Smooth muscle cell (in vitro differentiated cells): ENCODE measurements at regions not wholly inside any gene's neighbourhood (a gene's known extent, or its start where the extent isn't known, plus 50 kb on each side); places are given as distances from the start of the nearest gene placed in this dataset.

Experiments used
- DNase-seq: peaks from one replicate; lab custom pipeline; 2025; ENCODE audit not compliant: unreplicated experiment; lab: John Stamatoyannopoulos, UW
- H2AFZ ChIP-seq: fragments of 200-600 bp; sonication (generic); 2 replicates; pipeline ENCODE4 v1.6.0; 2016; ENCODE audit warnings: antibody characterized with exemption, low read depth, mild to moderate bottlenecking
- H3F3A ChIP-seq: fragments of 200-600 bp; sonication (generic); 2 replicates; pipeline ENCODE4 v1.6.0; 2017; ENCODE audit warnings: antibody characterized with exemption, low read depth
- H3K27ac ChIP-seq: fragments of 200-600 bp; sonication (generic); 2 replicates; pipeline ENCODE4 v1.5.1; 2016; ENCODE audit warnings: low read depth, mild to moderate bottlenecking
- H3K27me3 ChIP-seq: fragments of 200-600 bp; sonication (generic); 2 replicates; pipeline ENCODE4 v1.6.1; 2016; ENCODE audit warnings: low read depth, mild to moderate bottlenecking
- H3K36me3 ChIP-seq: fragments of 200-600 bp; sonication (generic); 2 replicates; pipeline ENCODE4 v1.5.1; 2016; ENCODE audit warnings: low read depth
- H3K4me1 ChIP-seq: fragments of 200-600 bp; sonication (generic); 2 replicates; pipeline ENCODE4 v1.5.1; 2016; ENCODE audit warnings: low read depth
- H3K4me2 ChIP-seq: fragments of 200-600 bp; sonication (generic); 2 replicates; pipeline ENCODE4 v1.6.0; 2016; ENCODE audit warnings: mild to moderate bottlenecking
- H3K4me3 ChIP-seq: fragments of 200-600 bp; sonication (generic); 2 replicates; pipeline ENCODE4 v1.5.1; 2016; ENCODE audit warnings: mild to moderate bottlenecking
- H3K79me2 ChIP-seq: fragments of 200-600 bp; sonication (generic); 2 replicates; pipeline ENCODE4 v1.6.0; 2016; ENCODE audit warnings: low read depth, mild to moderate bottlenecking
- H3K9ac ChIP-seq: fragments of 200-600 bp; sonication (generic); 2 replicates; pipeline ENCODE4 v1.6.0; 2016; ENCODE audit warnings: low read depth
- H3K9me3 ChIP-seq: fragments of 200-600 bp; sonication (generic); replicated peaks from 2 replicates; pipeline ENCODE4 v1.5.1; 2016; ENCODE audit warnings: low read depth
- H4K20me1 ChIP-seq: fragments of 200-600 bp; sonication (generic); 2 replicates; pipeline ENCODE4 v1.6.0; 2016; ENCODE audit warnings: low read depth
- WGBS: methylation state at CpG from one replicate; pipeline ENCODE4 v1.1.7; 2016; ENCODE audit warnings: low lambda C conversion rate; 5-methylcytosine and 5-hydroxymethylcytosine counted together
- TF ChIP-seq, protein P1 (sequence below): fragments of 200-600 bp; sonication (generic); IDR thresholded peaks from 2 replicates; pipeline ENCODE4 v1.5.1; 2017; ENCODE audit warnings: borderline replicate concordance, mild to moderate bottlenecking, antibody characterized with exemption; ENCODE audit not compliant: insufficient read depth, poor library complexity, severe bottlenecking

DNA sequence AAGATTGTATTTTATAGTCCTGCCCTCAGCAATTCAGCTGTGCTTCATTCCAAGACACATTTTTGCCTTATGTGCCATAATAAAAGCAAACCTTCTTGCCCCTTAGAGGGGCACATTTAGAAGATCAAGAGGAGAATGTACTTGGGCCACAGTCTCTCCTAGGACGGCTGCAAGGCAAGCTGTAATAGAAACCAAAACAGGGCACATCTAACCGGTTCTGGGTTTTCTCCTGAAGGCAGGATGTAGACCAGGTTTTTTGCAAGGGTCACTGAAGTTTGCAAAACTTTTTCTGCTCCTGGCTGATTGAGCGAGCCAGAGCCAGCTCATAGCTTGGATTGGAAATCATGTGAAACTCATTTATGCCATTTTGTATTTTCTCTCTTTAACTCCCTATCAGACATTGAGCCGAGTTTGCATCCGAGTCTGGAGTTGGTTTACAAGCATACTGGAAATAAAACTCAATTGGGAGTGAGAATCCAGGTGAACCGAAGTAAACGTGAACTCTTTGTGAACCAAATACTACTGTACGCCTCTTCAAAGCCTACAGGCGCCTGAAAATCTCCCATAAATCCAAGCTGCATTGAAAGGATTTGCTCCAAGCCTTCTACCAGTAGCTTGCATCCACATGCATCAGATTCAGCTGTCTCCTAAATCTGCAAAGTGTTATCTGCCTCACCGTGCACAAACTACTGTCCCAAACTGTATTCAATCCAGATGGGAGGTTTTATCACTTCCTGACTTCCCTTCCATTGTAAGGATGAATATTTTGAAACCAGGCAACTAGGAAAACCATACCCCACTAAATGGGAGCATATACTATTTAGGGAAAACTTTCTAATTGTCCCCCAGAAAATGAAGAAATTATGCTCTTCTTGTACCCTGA is 60.9 kb upstream of the TSC22D2 start:
- Histone ChIP-seq H3K4me2 (peak overlapping the region; percentile 73), H3K36me3 (no peaks in the 10 kb centered on the region), H3F3A (peaks cover 13% of the 10 kb centered on the region), H2AFZ (peak overlapping the region; percentile 74), H3K27me3 (no peaks in the 10 kb centered on the region), H3K79me2 (no peaks in the 10 kb centered on the region), H3K4me1 (peaks cover 31% of the 10 kb centered on the region), H3K9ac (peak overlapping the region; percentile 43), H3K4me3 (no peak overlapping the region), H4K20me1 (no peaks in the 10 kb centered on the region), H3K27ac (peak overlapping the region; percentile 98), H3K9me3 (no peaks in the 10 kb centered on the region)
- TF ChIP-seq, protein P1, sequence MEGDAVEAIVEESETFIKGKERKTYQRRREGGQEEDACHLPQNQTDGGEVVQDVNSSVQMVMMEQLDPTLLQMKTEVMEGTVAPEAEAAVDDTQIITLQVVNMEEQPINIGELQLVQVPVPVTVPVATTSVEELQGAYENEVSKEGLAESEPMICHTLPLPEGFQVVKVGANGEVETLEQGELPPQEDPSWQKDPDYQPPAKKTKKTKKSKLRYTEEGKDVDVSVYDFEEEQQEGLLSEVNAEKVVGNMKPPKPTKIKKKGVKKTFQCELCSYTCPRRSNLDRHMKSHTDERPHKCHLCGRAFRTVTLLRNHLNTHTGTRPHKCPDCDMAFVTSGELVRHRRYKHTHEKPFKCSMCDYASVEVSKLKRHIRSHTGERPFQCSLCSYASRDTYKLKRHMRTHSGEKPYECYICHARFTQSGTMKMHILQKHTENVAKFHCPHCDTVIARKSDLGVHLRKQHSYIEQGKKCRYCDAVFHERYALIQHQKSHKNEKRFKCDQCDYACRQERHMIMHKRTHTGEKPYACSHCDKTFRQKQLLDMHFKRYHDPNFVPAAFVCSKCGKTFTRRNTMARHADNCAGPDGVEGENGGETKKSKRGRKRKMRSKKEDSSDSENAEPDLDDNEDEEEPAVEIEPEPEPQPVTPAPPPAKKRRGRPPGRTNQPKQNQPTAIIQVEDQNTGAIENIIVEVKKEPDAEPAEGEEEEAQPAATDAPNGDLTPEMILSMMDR = no peak
- WGBS = 34% methylated on average over 10 of the region's 10 CpGs
- no peak for DNase-seq

DNA sequence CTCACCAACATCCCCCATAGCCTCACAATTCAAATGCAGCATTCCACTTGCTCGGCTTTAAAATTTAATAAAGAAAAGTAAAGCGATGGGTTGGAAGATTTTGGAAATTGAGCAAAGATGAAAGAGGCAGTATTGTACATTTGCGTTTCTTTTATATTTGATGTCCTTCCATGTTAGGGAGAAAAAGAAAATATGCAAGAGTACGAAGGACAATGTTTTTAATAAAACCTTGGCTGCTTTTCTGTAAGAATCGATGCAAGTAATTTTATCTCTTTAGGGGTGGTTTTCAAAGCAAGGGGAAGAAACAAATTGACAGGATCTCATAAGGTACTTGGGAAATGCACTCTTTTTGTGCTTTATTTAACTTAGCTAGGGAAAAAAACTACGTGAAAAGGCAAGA is 61.8 kb upstream of the TSC22D2 start:
- Histone ChIP-seq H3K79me2 (no peaks in the 10 kb centered on the region), H3K9me3 (no peaks in the 10 kb centered on the region), H3K4me2 (peak overlapping the region; percentile 73), H3K9ac (no peak overlapping the region), H3K27me3 (no peaks in the 10 kb centered on the region), H2AFZ (peak overlapping the region; percentile 74), H3F3A (peaks cover 13% of the 10 kb centered on the region), H3K27ac (peak overlapping the region; percentile 98), H3K4me1 (peaks cover 31% of the 10 kb centered on the region), H3K36me3 (no peaks in the 10 kb centered on the region), H3K4me3 (no peak overlapping the region), H4K20me1 (no peaks in the 10 kb centered on the region)
- no peak for DNase-seq
- WGBS = 81% methylated on average over 6 of the region's 6 CpGs
- TF ChIP-seq, protein P1 = no peak

DNA sequence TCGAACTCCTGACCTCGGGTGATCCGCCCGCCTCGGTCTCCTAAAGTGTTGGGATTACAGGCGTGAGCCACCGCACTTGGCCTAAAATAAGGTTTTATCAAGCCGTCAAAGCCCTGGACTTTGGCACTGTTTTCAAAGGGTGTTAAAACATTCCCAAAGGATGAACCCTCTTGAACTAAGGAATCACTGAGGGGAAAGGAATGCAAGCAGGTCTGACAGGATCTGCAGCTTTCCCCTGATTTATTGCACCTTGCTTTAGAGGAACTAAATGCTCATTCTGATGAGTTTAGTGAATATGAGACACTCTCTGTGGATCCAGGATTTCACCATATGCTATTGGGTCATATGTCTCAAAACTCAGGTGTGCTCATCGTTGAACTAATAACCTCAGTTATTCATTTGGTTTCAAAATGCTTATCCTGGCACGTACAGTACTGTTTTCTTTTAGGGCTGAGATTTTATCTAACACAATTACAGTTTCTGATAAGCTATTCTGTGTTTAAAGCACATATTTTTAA is 63.0 kb upstream of the TSC22D2 start:
- H3K36me3 ChIP-seq = no peaks in the 10 kb centered on the region
- no peak for DNase-seq
- peaks cover 31% of the 10 kb centered on the region for H3K4me1 ChIP-seq
- H3K9ac ChIP-seq = no peak overlapping the region
- no peak overlapping the region for H2AFZ ChIP-seq
- no peaks in the 10 kb centered on the region for H3K79me2 ChIP-seq
- H3K27ac ChIP-seq = peak overlapping the region; percentile 98
- H3K9me3 ChIP-seq = no peaks in the 10 kb centered on the region
- WGBS = 59% methylated on average over 10 of the region's 10 CpGs
- no peak overlapping the region for H3K4me2 ChIP-seq
- H3F3A ChIP-seq = peaks cover 13% of the 10 kb centered on the region
- TF ChIP-seq, protein P1 = no peak
- H3K4me3 ChIP-seq = no peak overlapping the region
- H4K20me1 ChIP-seq = no peaks in the 10 kb centered on the region
- no peaks in the 10 kb centered on the region for H3K27me3 ChIP-seq
